CD14-positive monocyte (primary cell): ENCODE measurements at regions not wholly inside any gene's neighbourhood (a gene's known extent, or its start where the extent isn't known, plus 50 kb on each side); places are given as distances from the start of the nearest gene placed in this dataset.

ENCODE experiments used
- DNase-seq, 3 donors: peaks; one replicate each; pipeline ENCODE4 v3.0.0-alpha.2; 2011 to 2022
- H2AFZ ChIP-seq: 2 replicates; pipeline ENCODE4 v1.6.0; 2012; ENCODE audit warnings: mild to moderate bottlenecking, low read depth, low read length, inconsistent platforms; ENCODE audit not compliant: insufficient read depth, poor library complexity, severe bottlenecking
- H3K27ac ChIP-seq, 2 donors: 1 replicate in 1 of 2; 2 replicates in 1 of 2; pipeline ENCODE4 v1.5.1; 2012 to 2013; ENCODE audit warnings: low read length in 2 of 2, control low read depth in 1 of 2, inconsistent platforms in 1 of 2, low read depth in 1 of 2, mild to moderate bottlenecking in 1 of 2
- H3K27me3 ChIP-seq, 2 donors: one replicate each; pipeline versions ENCODE4 v1.6.0 to v1.6.1; 2011 to 2013; ENCODE audit warnings: low read length in 2 of 2; ENCODE audit not compliant: control insufficient read depth in 2 of 2, insufficient read depth in 2 of 2
- H3K36me3 ChIP-seq, 2 donors: replicated peaks in 1 of 2; 1 replicate in 1 of 2; 2 replicates in 1 of 2; pipeline versions ENCODE4 v1.5.1 to v1.6.1; 2012 to 2013; ENCODE audit warnings: low read length in 2 of 2, control low read depth in 1 of 2, inconsistent platforms in 1 of 2, mild to moderate bottlenecking in 1 of 2; ENCODE audit not compliant: insufficient read depth in 2 of 2, control insufficient read depth in 1 of 2
- H3K4me1 ChIP-seq, 2 donors: 1 replicate in 1 of 2; 2 replicates in 1 of 2; pipeline versions ENCODE4 v1.5.1 to v1.6.1; 2012 to 2013; ENCODE audit warnings: low read length in 2 of 2, control low read depth in 1 of 2, inconsistent platforms in 1 of 2, mild to moderate bottlenecking in 1 of 2, moderate library complexity in 1 of 2; ENCODE audit not compliant: insufficient read depth in 2 of 2, control insufficient read depth in 1 of 2
- H3K4me2 ChIP-seq: replicated peaks from 2 replicates; pipeline ENCODE3; 2012; ENCODE audit warnings: low read length, moderate library complexity, mild to moderate bottlenecking; ENCODE audit not compliant: poor library complexity, severe bottlenecking; ENCODE audit errors: extremely low read depth
- H3K4me3 ChIP-seq, 3 experiments: fragments of 200-600 bp in 1 of 3; sonication (generic) in 1 of 3; replicated peaks in 1 of 3; 1 replicate in 2 of 3; 2 replicates in 1 of 3; pipeline ENCODE4 v1.5.1; 2011 to 2013; ENCODE audit warnings: low read length in 3 of 3, mild to moderate bottlenecking in 3 of 3, control low read depth in 2 of 3, low read depth in 2 of 3, inconsistent platforms in 1 of 3, moderate library complexity in 1 of 3
- H3K79me2 ChIP-seq: 2 replicates; pipeline ENCODE4 v1.6.0; 2012; ENCODE audit warnings: mild to moderate bottlenecking, control low read depth, inconsistent platforms, low read length, moderate library complexity; ENCODE audit not compliant: insufficient read depth
- H3K9ac ChIP-seq: 2 replicates; pipeline ENCODE4 v1.6.0; 2017; ENCODE audit warnings: low read length, mild to moderate bottlenecking; ENCODE audit not compliant: insufficient read depth, poor library complexity, severe bottlenecking
- H3K9me3 ChIP-seq, 2 donors: replicated peaks in 1 of 2; 1 replicate in 1 of 2; 2 replicates in 1 of 2; pipeline versions ENCODE4 v1.5.1 to v1.6.1; 2012 to 2013; ENCODE audit warnings: low read length in 2 of 2, control low read depth in 1 of 2; ENCODE audit not compliant: control insufficient read depth in 1 of 2, insufficient read depth in 1 of 2
- H4K20me1 ChIP-seq: 2 replicates; pipeline ENCODE4 v1.6.0; 2012; ENCODE audit warnings: mild to moderate bottlenecking, low read length, control low read depth, moderate library complexity; ENCODE audit not compliant: insufficient read depth
- H3K27ac Mint-ChIP-seq, 7 donors: one replicate each; pipeline ENCODE4 v1.8.0; 2020; ENCODE audit warnings: mild to moderate bottlenecking in 7 of 7, mixed read lengths in 7 of 7, moderate library complexity in 6 of 7, inconsistent platforms in 2 of 7
- H3K27me3 Mint-ChIP-seq, 3 donors: one replicate each; pipeline ENCODE4 v1.8.0; 2021 to 2022; ENCODE audit warnings: low read depth in 3 of 3, mild to moderate bottlenecking in 3 of 3, mixed read lengths in 3 of 3, moderate library complexity in 3 of 3, inconsistent platforms in 1 of 3
- H3K36me3 Mint-ChIP-seq, 2 donors: one replicate each; pipeline ENCODE4 v1.8.0; 2020; ENCODE audit warnings: mixed read lengths in 2 of 2, inconsistent platforms in 1 of 2, mild to moderate bottlenecking in 1 of 2
- H3K4me1 Mint-ChIP-seq: one replicate; pipeline ENCODE4 v1.8.0; 2020; ENCODE audit warnings: mild to moderate bottlenecking, mixed read lengths
- H3K4me3 Mint-ChIP-seq, 2 donors: one replicate each; pipeline ENCODE4 v1.8.0; 2020; ENCODE audit warnings: mild to moderate bottlenecking in 2 of 2, mixed read lengths in 2 of 2, moderate library complexity in 1 of 2
- H3K9me3 Mint-ChIP-seq, 7 donors: one replicate each; pipeline ENCODE4 v1.8.0; 2020 to 2022; ENCODE audit warnings: mixed read lengths in 7 of 7, mild to moderate bottlenecking in 6 of 7, moderate library complexity in 6 of 7, inconsistent platforms in 2 of 7
- WGBS: methylation state at CpG from one replicate; pipeline ENCODE4 v1.1.5; 2013; ENCODE audit warnings: missing lambda C conversion rate; ENCODE audit not compliant: insufficient coverage; 5-methylcytosine and 5-hydroxymethylcytosine counted together
- intact Hi-C, 2 donors: fragments of 100-400 bp; cut with micrococcal nuclease; formaldehyde crosslinking; loops; one replicate each; pipeline versions ENCODE4 v1.15.0 to v1.15.1; 2023
- TF ChIP-seq, protein P1 (sequence below): fragments of 200-600 bp; IDR thresholded peaks from one replicate; pipeline ENCODE4 v1.8.0; 2022; ENCODE audit warnings: antibody characterized with exemption, mild to moderate bottlenecking

DNA sequence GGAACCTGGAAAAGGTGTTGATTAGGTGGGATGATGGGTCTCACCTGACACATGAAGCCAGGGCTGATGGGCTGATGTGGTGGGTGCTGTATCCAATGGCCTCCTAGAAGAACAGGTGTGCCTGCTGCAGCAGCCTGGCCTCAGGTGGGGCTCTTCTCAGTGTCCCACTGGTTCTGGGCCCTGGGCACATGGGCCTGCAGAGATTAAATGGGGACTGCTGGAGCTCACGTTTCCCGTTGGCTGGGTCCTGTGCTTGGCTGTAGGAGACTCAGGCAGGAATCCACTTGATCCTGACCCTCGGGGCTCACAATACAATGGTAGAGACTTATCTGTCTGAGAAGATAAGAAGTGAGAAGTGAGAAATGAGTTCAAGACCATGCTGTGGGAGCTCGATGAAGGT is 170.9 kb downstream of the KCNS3 start:
- Histone ChIP-seq H3K36me3 (no peaks in the 10 kb centered on the region), H2AFZ (no peak overlapping the region), H3K27me3 (no peaks in the 10 kb centered on the region), H3K27ac (no peak overlapping the region), H3K4me3 (no peak overlapping the region), H4K20me1 (no peaks in the 10 kb centered on the region), H3K79me2 (no peaks in the 10 kb centered on the region), H3K4me1 (no peaks in the 10 kb centered on the region), H3K4me2 (no peak overlapping the region), H3K9ac (no peak overlapping the region), H3K9me3 (no peaks in the 10 kb centered on the region)
- WGBS = 84% methylated on average over 3 of the region's 4 CpGs
- Mint-ChIP-seq H3K27me3 (peaks cover 0 to 4% (median 0%) of the 10 kb centered on the region in 3 donors), H3K9me3 (peaks cover 0 to 4% (median 0%) of the 10 kb centered on the region in 7 donors), H3K27ac (no peak overlapping the region), H3K4me1 (no peaks in the 10 kb centered on the region), H3K4me3 (no peak overlapping the region), H3K36me3 (no peaks in the 10 kb centered on the region)
- no peak for DNase-seq
- TF ChIP-seq, protein P1, sequence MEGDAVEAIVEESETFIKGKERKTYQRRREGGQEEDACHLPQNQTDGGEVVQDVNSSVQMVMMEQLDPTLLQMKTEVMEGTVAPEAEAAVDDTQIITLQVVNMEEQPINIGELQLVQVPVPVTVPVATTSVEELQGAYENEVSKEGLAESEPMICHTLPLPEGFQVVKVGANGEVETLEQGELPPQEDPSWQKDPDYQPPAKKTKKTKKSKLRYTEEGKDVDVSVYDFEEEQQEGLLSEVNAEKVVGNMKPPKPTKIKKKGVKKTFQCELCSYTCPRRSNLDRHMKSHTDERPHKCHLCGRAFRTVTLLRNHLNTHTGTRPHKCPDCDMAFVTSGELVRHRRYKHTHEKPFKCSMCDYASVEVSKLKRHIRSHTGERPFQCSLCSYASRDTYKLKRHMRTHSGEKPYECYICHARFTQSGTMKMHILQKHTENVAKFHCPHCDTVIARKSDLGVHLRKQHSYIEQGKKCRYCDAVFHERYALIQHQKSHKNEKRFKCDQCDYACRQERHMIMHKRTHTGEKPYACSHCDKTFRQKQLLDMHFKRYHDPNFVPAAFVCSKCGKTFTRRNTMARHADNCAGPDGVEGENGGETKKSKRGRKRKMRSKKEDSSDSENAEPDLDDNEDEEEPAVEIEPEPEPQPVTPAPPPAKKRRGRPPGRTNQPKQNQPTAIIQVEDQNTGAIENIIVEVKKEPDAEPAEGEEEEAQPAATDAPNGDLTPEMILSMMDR = no peak
- intact Hi-C loops = no loop called here

DNA sequence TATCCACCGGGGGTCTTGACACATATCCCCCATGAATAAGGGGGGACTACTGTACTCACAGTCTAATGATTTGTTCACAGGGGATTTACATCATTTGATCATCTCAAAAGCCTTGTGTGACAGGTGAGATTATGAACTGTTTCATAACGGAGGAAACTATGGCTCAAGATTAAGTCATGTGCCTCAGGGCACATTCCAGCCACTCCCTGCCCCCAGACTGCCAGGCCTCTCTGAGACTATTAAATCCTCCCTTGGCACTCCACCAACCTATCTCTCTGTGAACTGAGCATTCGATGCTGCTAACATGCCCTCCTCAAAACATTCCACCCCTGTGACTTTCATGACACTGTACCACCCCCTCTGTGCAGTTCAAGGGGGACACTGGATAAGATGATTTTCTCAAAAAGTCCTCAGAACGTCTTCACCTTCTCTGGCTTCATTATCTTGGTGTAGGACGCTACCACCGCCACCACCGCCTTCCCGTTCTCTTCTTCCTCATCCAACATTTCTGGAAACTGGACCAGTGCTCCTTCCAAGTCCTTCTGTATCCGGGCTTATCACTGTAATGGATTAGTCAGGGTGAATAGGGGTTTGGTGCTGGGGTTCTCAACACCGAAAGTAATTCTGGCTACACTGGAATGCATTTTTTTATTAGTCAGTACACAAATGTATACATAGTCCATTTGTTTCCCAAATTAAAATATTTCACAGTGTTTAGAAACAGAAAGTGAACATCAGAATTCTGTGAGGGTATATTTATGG is 169.6 kb downstream of the KCNS3 start:
- no peaks in the 10 kb centered on the region for H3K27me3 ChIP-seq
- H3K27me3 Mint-ChIP-seq = peaks cover 0 to 4% (median 0%) of the 10 kb centered on the region in 3 donors
- H3K36me3 ChIP-seq = no peaks in the 10 kb centered on the region
- H3K4me1 Mint-ChIP-seq = no peaks in the 10 kb centered on the region
- H3K4me2 ChIP-seq = no peak overlapping the region
- peaks cover 0 to 3% (median 0%) of the 10 kb centered on the region in 7 donors for H3K9me3 Mint-ChIP-seq
- H3K9ac ChIP-seq = no peak overlapping the region
- no peaks in the 10 kb centered on the region for H3K36me3 Mint-ChIP-seq
- H3K79me2 ChIP-seq = no peaks in the 10 kb centered on the region
- DNase-seq = no peak
- no peak overlapping the region for H3K27ac Mint-ChIP-seq
- H2AFZ ChIP-seq = no peak overlapping the region
- WGBS = 66% methylated on average over 2 of the region's 10 CpGs
- H3K9me3 ChIP-seq = no peaks in the 10 kb centered on the region
- intact Hi-C loops = no loop called here
- H3K4me1 ChIP-seq = no peaks in the 10 kb centered on the region
- no peaks in the 10 kb centered on the region for H4K20me1 ChIP-seq
- no peak overlapping the region for H3K4me3 Mint-ChIP-seq
- H3K4me3 ChIP-seq = no peak overlapping the region
- TF ChIP-seq, protein P1 = no peak
- no peak overlapping the region for H3K27ac ChIP-seq
